ENCODE measurements at regions not wholly inside any gene's neighbourhood (a gene's known extent, or its start where the extent isn't known, plus 50 kb on each side); places are given as distances from the start of the nearest gene placed in this dataset.

DNA sequence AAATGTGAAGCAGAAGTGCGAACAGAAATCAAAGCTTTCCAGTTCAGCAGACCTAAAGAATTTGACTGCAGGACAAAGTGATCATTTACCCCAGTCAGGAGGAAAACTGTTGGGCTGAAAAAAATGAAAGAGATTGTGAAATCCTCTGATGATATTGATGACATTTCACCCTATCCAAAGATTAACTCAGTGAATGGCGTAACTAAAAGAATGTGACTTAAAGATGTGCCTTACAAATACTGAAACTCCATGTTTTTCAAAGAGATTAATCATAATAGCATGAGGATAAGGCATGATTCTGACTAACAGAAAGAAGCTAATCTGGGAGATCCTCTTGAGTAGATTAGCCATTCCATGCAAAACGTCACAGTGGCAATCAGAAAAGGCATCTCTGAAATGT, 225.6 kb downstream of the DUSP6 start:
- TF ChIP-seq, protein P1, sequence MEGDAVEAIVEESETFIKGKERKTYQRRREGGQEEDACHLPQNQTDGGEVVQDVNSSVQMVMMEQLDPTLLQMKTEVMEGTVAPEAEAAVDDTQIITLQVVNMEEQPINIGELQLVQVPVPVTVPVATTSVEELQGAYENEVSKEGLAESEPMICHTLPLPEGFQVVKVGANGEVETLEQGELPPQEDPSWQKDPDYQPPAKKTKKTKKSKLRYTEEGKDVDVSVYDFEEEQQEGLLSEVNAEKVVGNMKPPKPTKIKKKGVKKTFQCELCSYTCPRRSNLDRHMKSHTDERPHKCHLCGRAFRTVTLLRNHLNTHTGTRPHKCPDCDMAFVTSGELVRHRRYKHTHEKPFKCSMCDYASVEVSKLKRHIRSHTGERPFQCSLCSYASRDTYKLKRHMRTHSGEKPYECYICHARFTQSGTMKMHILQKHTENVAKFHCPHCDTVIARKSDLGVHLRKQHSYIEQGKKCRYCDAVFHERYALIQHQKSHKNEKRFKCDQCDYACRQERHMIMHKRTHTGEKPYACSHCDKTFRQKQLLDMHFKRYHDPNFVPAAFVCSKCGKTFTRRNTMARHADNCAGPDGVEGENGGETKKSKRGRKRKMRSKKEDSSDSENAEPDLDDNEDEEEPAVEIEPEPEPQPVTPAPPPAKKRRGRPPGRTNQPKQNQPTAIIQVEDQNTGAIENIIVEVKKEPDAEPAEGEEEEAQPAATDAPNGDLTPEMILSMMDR (IDR thresholded peaks at IDR 0.05) = no peak
- H3K27me3 ChIP-seq = no peaks in the 10 kb centered on the region
- intact Hi-C loops (cut with DNase I) = no loop called here
- no peaks in the 10 kb centered on the region for H3K4me1 ChIP-seq
- H3K9ac ChIP-seq (ENCODE audit: low read depth in 2 of 2, low read length in 2 of 2) = no peak overlapping the region
- H3K36me3 ChIP-seq = no peaks in the 10 kb centered on the region
- H3K27ac ChIP-seq = no peak overlapping the region
- H3K4me3 ChIP-seq = no peak overlapping the region
- H3K9me3 ChIP-seq = no peaks in the 10 kb centered on the region
- no peak for DNase-seq

DNA sequence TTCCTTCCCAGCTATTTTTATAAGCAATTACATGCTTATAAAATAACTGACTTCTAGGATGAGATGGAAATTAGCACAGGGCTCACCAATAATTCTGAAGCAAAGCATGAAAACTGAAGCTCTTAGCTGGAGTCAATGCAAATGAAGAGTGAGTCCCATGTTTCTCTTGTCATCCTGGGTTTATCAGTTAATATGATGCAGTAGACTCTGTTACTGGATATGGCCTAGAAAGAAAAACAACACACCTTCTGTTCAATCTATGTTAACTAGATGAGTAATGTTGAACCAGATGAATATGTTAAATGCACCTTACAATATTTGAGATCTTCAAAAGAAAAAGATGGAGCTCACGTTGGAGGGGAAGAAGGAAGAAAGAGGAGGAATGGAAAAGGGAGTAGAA, 229.4 kb downstream of the DUSP6 start:
- no peaks in the 10 kb centered on the region for H3K4me1 ChIP-seq
- H3K9ac ChIP-seq (ENCODE audit: low read depth in 2 of 2, low read length in 2 of 2) = no peak overlapping the region
- no peaks in the 10 kb centered on the region for H3K9me3 ChIP-seq
- H3K27ac ChIP-seq = no peak overlapping the region
- TF ChIP-seq, protein P1 (IDR thresholded peaks at IDR 0.05) = no peak
- no peaks in the 10 kb centered on the region for H3K36me3 ChIP-seq
- H3K4me3 ChIP-seq = no peak overlapping the region
- intact Hi-C loops (cut with DNase I) = no loop called here
- H3K27me3 ChIP-seq = no peaks in the 10 kb centered on the region
- DNase-seq = no peak

DNA sequence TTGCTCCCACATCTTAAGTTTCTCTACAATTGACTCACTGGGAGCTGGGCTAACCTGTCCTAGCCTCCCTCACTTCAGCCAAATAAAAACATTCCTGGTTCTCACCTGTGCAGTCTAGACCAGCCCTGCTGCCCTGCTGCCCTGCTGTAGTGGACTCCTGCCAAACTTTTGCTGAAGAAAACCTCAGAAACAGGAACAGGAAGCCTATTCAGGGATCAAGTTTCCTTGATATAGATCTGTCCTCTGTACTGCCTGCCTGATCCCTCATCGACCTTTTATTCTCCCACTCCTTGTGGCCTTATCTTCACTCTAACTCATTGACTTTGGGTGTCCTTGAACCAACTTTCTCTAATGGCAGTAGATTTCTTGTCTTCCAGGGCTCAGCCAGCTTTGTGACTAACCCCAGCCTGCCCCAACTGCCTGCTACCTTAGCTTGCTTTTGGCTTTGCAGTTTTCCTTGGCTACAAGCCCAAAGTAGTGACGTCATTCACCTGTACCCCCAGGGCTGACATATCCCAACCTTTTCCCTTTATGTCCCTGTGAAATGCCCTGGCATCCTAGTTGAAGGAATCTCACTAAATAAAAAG, 234.8 kb downstream of the DUSP6 start:
- H3K4me3 ChIP-seq = no peak overlapping the region
- H3K9me3 ChIP-seq = no peaks in the 10 kb centered on the region
- TF ChIP-seq, protein P1 (IDR thresholded peaks at IDR 0.05) = no peak
- H3K4me1 ChIP-seq = no peaks in the 10 kb centered on the region
- no peaks in the 10 kb centered on the region for H3K27me3 ChIP-seq
- H3K36me3 ChIP-seq = no peaks in the 10 kb centered on the region
- intact Hi-C loops (cut with DNase I) = no loop called here
- H3K9ac ChIP-seq (ENCODE audit: low read depth in 2 of 2, low read length in 2 of 2) = no peak overlapping the region
- peak; percentile 42 for DNase-seq
- no peak overlapping the region for H3K27ac ChIP-seq

DNA sequence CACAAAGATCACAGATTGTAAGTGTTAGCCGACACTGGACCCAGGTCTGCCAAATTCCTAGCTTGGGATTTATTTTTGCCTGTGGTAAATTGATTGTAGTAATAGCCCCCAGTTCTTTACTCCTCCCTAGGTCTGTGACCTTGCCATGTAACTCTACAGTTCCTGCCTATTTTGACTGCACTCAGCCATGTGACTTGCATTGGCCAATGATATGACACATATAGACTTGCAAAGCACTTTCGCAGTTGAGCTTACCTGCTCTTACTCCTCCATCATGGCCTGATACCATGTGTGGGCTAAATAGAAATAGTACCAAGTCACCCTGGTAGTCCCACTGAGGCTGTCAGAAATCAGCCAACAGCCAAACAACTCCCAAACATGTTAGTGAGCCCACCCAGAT, 240.3 kb downstream of the DUSP6 start:
- Histone ChIP-seq H3K4me3 (no peak overlapping the region), H3K36me3 (no peaks in the 10 kb centered on the region), H3K9me3 (no peaks in the 10 kb centered on the region), H3K4me1 (no peaks in the 10 kb centered on the region), H3K27ac (no peak overlapping the region), H3K9ac (ENCODE audit: low read depth in 2 of 2, low read length in 2 of 2) (no peak overlapping the region), H3K27me3 (no peaks in the 10 kb centered on the region)
- no peak for DNase-seq
- intact Hi-C loops (cut with DNase I) = no loop called here
- TF ChIP-seq, protein P1 (IDR thresholded peaks at IDR 0.05) = no peak

DNA sequence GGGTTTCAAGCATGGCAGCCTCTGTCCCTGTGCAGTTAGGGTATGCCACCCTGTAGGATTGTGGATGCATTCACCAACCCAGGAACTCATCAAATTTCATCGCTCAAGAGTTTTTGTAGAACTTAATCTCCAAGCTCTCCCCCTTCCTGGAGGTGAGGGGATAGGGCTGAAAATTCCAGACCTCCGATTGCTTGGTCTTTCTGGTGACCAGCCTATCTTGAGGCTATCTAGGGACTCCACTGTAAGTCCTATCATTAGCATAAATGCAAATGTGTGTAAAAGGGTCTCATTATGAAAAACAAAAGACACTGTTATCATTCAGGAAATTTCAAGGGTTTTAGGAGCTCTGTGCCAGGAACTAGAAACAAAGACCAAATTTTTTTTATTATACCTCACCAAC, 244.0 kb downstream of the DUSP6 start:
- intact Hi-C loops (cut with DNase I) = no loop called here
- DNase-seq = no peak
- Histone ChIP-seq H3K36me3 (no peaks in the 10 kb centered on the region), H3K27ac (no peak overlapping the region), H3K4me3 (no peak overlapping the region), H3K9ac (ENCODE audit: low read depth in 2 of 2, low read length in 2 of 2) (no peak overlapping the region), H3K9me3 (no peaks in the 10 kb centered on the region), H3K4me1 (no peaks in the 10 kb centered on the region), H3K27me3 (no peaks in the 10 kb centered on the region)
- TF ChIP-seq, protein P1 (IDR thresholded peaks at IDR 0.05) = no peak

Data from colonic mucosa (tissue), 4 donors.